ENCODE measurements at regions not wholly inside any gene's neighbourhood (a gene's known extent, or its start where the extent isn't known, plus 50 kb on each side); places are given as distances from the start of the nearest gene placed in this dataset.

- no peak for DNase-seq (ENCODE audit: low read depth, low spot score)
- H3K4me1 Mint-ChIP-seq: no peaks in the 10 kb centered on the region
- peaks cover 26% of the 10 kb centered on the region for H3K27me3 Mint-ChIP-seq (ENCODE audit: low read depth)
- no peak for TF ChIP-seq CTCF (conservative IDR thresholded peaks at IDR 0.05)
- H3K4me3 Mint-ChIP-seq: no peak overlapping the region
- H3K36me3 Mint-ChIP-seq (ENCODE audit: low read depth): no peaks in the 10 kb centered on the region
- H3K27ac Mint-ChIP-seq (ENCODE audit: unreplicated experiment): no peak overlapping the region
- H3K9me3 Mint-ChIP-seq: no peaks in the 10 kb centered on the region
These were observed 258.7 kb upstream of the EXOC2 start for GRCh38 chr6:951399-952181.

GRCh38 chr6:947235-947934 is 254.4 kb upstream of the EXOC2 start:
- Mint-ChIP-seq H3K27ac (ENCODE audit: unreplicated experiment) (no peak overlapping the region), H3K9me3 (no peaks in the 10 kb centered on the region), H3K36me3 (ENCODE audit: low read depth) (no peaks in the 10 kb centered on the region), H3K27me3 (ENCODE audit: low read depth) (peaks cover 7% of the 10 kb centered on the region), H3K4me3 (no peak overlapping the region), H3K4me1 (no peaks in the 10 kb centered on the region)
- DNase-seq (ENCODE audit: low read depth, low spot score): no peak
- no peak for TF ChIP-seq CTCF (conservative IDR thresholded peaks at IDR 0.05)

- no peak overlapping the region for H3K4me3 Mint-ChIP-seq
- no peaks in the 10 kb centered on the region for H3K36me3 Mint-ChIP-seq (ENCODE audit: low read depth)
- no peaks in the 10 kb centered on the region for H3K9me3 Mint-ChIP-seq
- H3K4me1 Mint-ChIP-seq: no peaks in the 10 kb centered on the region
- no peak overlapping the region for H3K27ac Mint-ChIP-seq (ENCODE audit: unreplicated experiment)
- DNase-seq (ENCODE audit: low read depth, low spot score): no peak
- peaks cover 9% of the 10 kb centered on the region for H3K27me3 Mint-ChIP-seq (ENCODE audit: low read depth)
- no peak for TF ChIP-seq CTCF (conservative IDR thresholded peaks at IDR 0.05)
These were observed 253.6 kb upstream of the EXOC2 start for GRCh38 chr6:946546-946945.

GRCh38 chr6:939526-940252 is 246.8 kb upstream of the EXOC2 start:
- H3K27me3 Mint-ChIP-seq (ENCODE audit: low read depth): peaks cover 43% of the 10 kb centered on the region
- H3K4me3 Mint-ChIP-seq: no peak overlapping the region
- no peaks in the 10 kb centered on the region for H3K9me3 Mint-ChIP-seq

More at GRCh38 chr6:939526-940252, 246.8 kb upstream of the EXOC2 start:
- no peak overlapping the region for H3K27ac Mint-ChIP-seq (ENCODE audit: unreplicated experiment)
- TF ChIP-seq CTCF (conservative IDR thresholded peaks at IDR 0.05): no peak
- H3K36me3 Mint-ChIP-seq (ENCODE audit: low read depth): no peaks in the 10 kb centered on the region
- H3K4me1 Mint-ChIP-seq: no peaks in the 10 kb centered on the region
- no peak for DNase-seq (ENCODE audit: low read depth, low spot score)
